SU-DHL-6 (cell line): ENCODE measurements at regions not wholly inside any gene's neighbourhood (a gene's known extent, or its start where the extent isn't known, plus 50 kb on each side); places are given as distances from the start of the nearest gene placed in this dataset.

Experiments
- H2AFZ ChIP-seq: fragments of 200-600 bp; sonication (generic); 2 replicates; pipeline ENCODE4 v1.6.1; 2014; ENCODE audit warnings: low read depth, mild to moderate bottlenecking, moderate library complexity, mixed read lengths, antibody characterized with exemption, low read length; ENCODE audit not compliant: severe bottlenecking
- H3F3A ChIP-seq: fragments of 200-600 bp; shearing (Covaris generic); 2 replicates; pipeline ENCODE4 v1.6.0; 2016; ENCODE audit warnings: antibody characterized with exemption, mild to moderate bottlenecking; ENCODE audit not compliant: insufficient read depth
- H3K27ac ChIP-seq: fragments of 200-600 bp; sonication (generic); 2 replicates; pipeline ENCODE4 v1.5.1; 2016; ENCODE audit warnings: low read depth, mild to moderate bottlenecking, low read length, moderate library complexity, mixed read lengths
- H3K27me3 ChIP-seq: fragments of 200-600 bp; sonication (generic), shearing (Covaris generic); 2 replicates; pipeline ENCODE4 v1.6.0; 2014; ENCODE audit warnings: mild to moderate bottlenecking, low read length
- H3K36me3 ChIP-seq: fragments of 200-600 bp; sonication (generic); 2 replicates; pipeline ENCODE4 v1.6.1; 2014; ENCODE audit warnings: mild to moderate bottlenecking, low read length, mixed read lengths
- H3K4me2 ChIP-seq: fragments of 300-600, 200-600 bp; shearing (Covaris generic), sonication (generic); 2 replicates; pipeline ENCODE4 v1.6.0; 2014; ENCODE audit warnings: low read length, low read depth, mild to moderate bottlenecking; ENCODE audit not compliant: poor library complexity, severe bottlenecking
- H3K4me3 ChIP-seq: fragments of 200-600 bp; sonication (generic); 2 replicates; pipeline ENCODE4 v1.5.1; 2014; ENCODE audit warnings: antibody characterized with exemption, low read length, mild to moderate bottlenecking, mixed read lengths; ENCODE audit not compliant: insufficient read depth, poor library complexity, severe bottlenecking
- H3K79me2 ChIP-seq: fragments of 200-600 bp; sonication (generic); 2 replicates; pipeline ENCODE4 v1.6.1; 2014; ENCODE audit warnings: mild to moderate bottlenecking, low read length, moderate library complexity; ENCODE audit not compliant: insufficient read depth
- H3K9ac ChIP-seq: fragments of 200-600 bp; sonication (generic); 2 replicates; pipeline ENCODE4 v1.7.0; 2014; ENCODE audit warnings: mild to moderate bottlenecking, low read length
- H3K9me2 ChIP-seq: fragments of 200-600 bp; sonication (generic); replicated peaks from 2 replicates; pipeline ENCODE4 v1.6.1; 2014; ENCODE audit warnings: low read length; ENCODE audit not compliant: insufficient read depth
- H3K9me3 ChIP-seq: fragments of 200-600 bp; sonication (generic); 2 replicates; pipeline ENCODE4 v1.6.1; 2014; ENCODE audit warnings: low read length, mixed read lengths; ENCODE audit not compliant: insufficient read depth
- H4K20me1 ChIP-seq: fragments of 200-600 bp; sonication (generic); 2 replicates; pipeline ENCODE4 v1.6.1; 2014; ENCODE audit warnings: low read depth, mild to moderate bottlenecking, antibody characterized with exemption, low read length, moderate library complexity, mixed read lengths
- CTCF ChIP-seq: fragments of 200-600 bp; sonication (generic); IDR thresholded peaks from one replicate; pipeline ENCODE4 v1.5.1; 2017; ENCODE audit warnings: antibody characterized with exemption, mild to moderate bottlenecking, low read length, moderate library complexity; ENCODE audit not compliant: insufficient read depth, poor library complexity, severe bottlenecking
- EZH2phosphoT487 ChIP-seq: fragments of 200-600 bp; sonication (generic), shearing (Covaris generic); conservative IDR thresholded peaks from 2 replicates; pipeline ENCODE4 v1.6.1; 2018; ENCODE audit warnings: mild to moderate bottlenecking, antibody characterized with exemption, low read length, moderate library complexity, mixed read lengths

GRCh38 chr5:63043792-63044191 is 465.2 kb downstream of the LRRC70 start:
- Histone ChIP-seq H3K27me3 (no peaks in the 10 kb centered on the region), H3K9ac (no peak overlapping the region), H3K27ac (no peak overlapping the region), H2AFZ (no peak overlapping the region), H3K9me2 (no peaks in the 10 kb centered on the region), H3K4me3 (no peak overlapping the region), H4K20me1 (no peaks in the 10 kb centered on the region), H3F3A (no peaks in the 10 kb centered on the region), H3K36me3 (no peaks in the 10 kb centered on the region), H3K9me3 (no peaks in the 10 kb centered on the region), H3K79me2 (no peaks in the 10 kb centered on the region), H3K4me2 (no peak overlapping the region)
- TF ChIP-seq CTCF, result no peak
- TF ChIP-seq EZH2phosphoT487, result no peak

GRCh38 chr5:63032343-63032742 is 453.7 kb downstream of the LRRC70 start:
- no peaks in the 10 kb centered on the region for H3K36me3 ChIP-seq
- H3K9me3 ChIP-seq, result peaks cover 8% of the 10 kb centered on the region; the same call in 1 of the 2 replicates
- H3K4me2 ChIP-seq, result no peak overlapping the region
- H3K27me3 ChIP-seq, result no peaks in the 10 kb centered on the region
- TF ChIP-seq EZH2phosphoT487, result no peak
- TF ChIP-seq CTCF, result no peak
- no peaks in the 10 kb centered on the region for H3K9me2 ChIP-seq
- H3K9ac ChIP-seq, result no peak overlapping the region
- H2AFZ ChIP-seq, result no peak overlapping the region
- H3K79me2 ChIP-seq, result no peaks in the 10 kb centered on the region
- H3K4me3 ChIP-seq, result no peak overlapping the region
- no peaks in the 10 kb centered on the region for H3F3A ChIP-seq
- H3K27ac ChIP-seq, result no peak overlapping the region
- no peaks in the 10 kb centered on the region for H4K20me1 ChIP-seq

- no peak overlapping the region for H3K9ac ChIP-seq
- no peaks in the 10 kb centered on the region for H3F3A ChIP-seq
- H3K9me3 ChIP-seq, result peaks cover 8% of the 10 kb centered on the region; the same call in 1 of the 2 replicates
- no peaks in the 10 kb centered on the region for H3K27me3 ChIP-seq
- H3K4me2 ChIP-seq, result no peak overlapping the region
- no peaks in the 10 kb centered on the region for H4K20me1 ChIP-seq
- no peak overlapping the region for H2AFZ ChIP-seq
- no peaks in the 10 kb centered on the region for H3K36me3 ChIP-seq
- no peak overlapping the region for H3K4me3 ChIP-seq
- TF ChIP-seq EZH2phosphoT487 (no peak), CTCF (no peak)
- no peak overlapping the region for H3K27ac ChIP-seq
- H3K79me2 ChIP-seq, result no peaks in the 10 kb centered on the region
- H3K9me2 ChIP-seq, result no peaks in the 10 kb centered on the region
Measured at GRCh38 chr5:63029891-63030290, 451.3 kb downstream of the LRRC70 start.
